SH-SY5Y (cell line): ENCODE measurements at regions not wholly inside any gene's neighbourhood (a gene's known extent, or its start where the extent isn't known, plus 50 kb on each side); places are given as distances from the start of the nearest gene placed in this dataset.

ENCODE experiments used
- GATA2 ChIP-seq: IDR thresholded peaks from 2 replicates; pipeline ENCODE4 v1.6.1; 2011; ENCODE audit warnings: mild to moderate bottlenecking, low read depth, low read length
- GATA3 ChIP-seq: IDR thresholded peaks from 2 replicates; pipeline ENCODE4 v1.6.1; 2011; ENCODE audit warnings: low read depth, mild to moderate bottlenecking, low read length, moderate library complexity

- TF ChIP-seq GATA2 (no peak), GATA3 (no peak)
Observed at GRCh38 chr9:111180811-111181210, 142.5 kb upstream of the LPAR1 start.
